ENCODE measurements at regions not wholly inside any gene's neighbourhood (a gene's known extent, or its start where the extent isn't known, plus 50 kb on each side); places are given as distances from the start of the nearest gene placed in this dataset.

GRCh38 chr20:58069796-58070663 is 158.4 kb downstream of the ANKRD60 start:
- TF ChIP-seq POLR2A (IDR thresholded peaks at IDR 0.05) (no peak), POLR2AphosphoS5 (IDR thresholded peaks at IDR 0.05) (no peak), CTCF (IDR thresholded peaks at IDR 0.05) (no peak), EP300 (IDR thresholded peaks at IDR 0.05) (no peak)
